SJCRH30 (cell line): ENCODE measurements at regions not wholly inside any gene's neighbourhood (a gene's known extent, or its start where the extent isn't known, plus 50 kb on each side); places are given as distances from the start of the nearest gene placed in this dataset.

Experiments
- DNase-seq, 2 experiments: peaks; one replicate each; pipeline ENCODE4 v3.0.0-alpha.2; 2015 to 2020
- H3K27ac ChIP-seq: fragments of 250-450 bp; sonication (Bioruptor Pico); 2 replicates; pipeline ENCODE4 v1.5.1; 2020; ENCODE audit warnings: mild to moderate bottlenecking, moderate library complexity
- H3K27me3 ChIP-seq: fragments of 250-450 bp; sonication (Bioruptor Pico); 2 replicates; pipeline ENCODE4 v1.5.1; 2020; ENCODE audit warnings: mild to moderate bottlenecking, moderate library complexity
- H3K36me3 ChIP-seq: fragments of 250-450 bp; sonication (Bioruptor Pico); 2 replicates; pipeline ENCODE4 v1.5.1; 2020; ENCODE audit warnings: mild to moderate bottlenecking, moderate library complexity
- H3K4me1 ChIP-seq: fragments of 250-450 bp; sonication (Bioruptor Pico); 2 replicates; pipeline ENCODE4 v1.5.1; 2020; ENCODE audit warnings: mild to moderate bottlenecking, moderate library complexity
- H3K4me3 ChIP-seq: fragments of 250-450 bp; sonication (Bioruptor Pico); 2 replicates; pipeline ENCODE4 v1.5.1; 2020; ENCODE audit warnings: mild to moderate bottlenecking, moderate library complexity
- H3K9me3 ChIP-seq: fragments of 250-450 bp; sonication (Bioruptor Pico); replicated peaks from 2 replicates; pipeline ENCODE4 v1.5.1; 2020; ENCODE audit warnings: mild to moderate bottlenecking, moderate library complexity

- Histone ChIP-seq H3K4me1 (no peaks in the 10 kb centered on the region), H3K27ac (no peak overlapping the region), H3K36me3 (no peaks in the 10 kb centered on the region), H3K4me3 (no peak overlapping the region), H3K9me3 (no peaks in the 10 kb centered on the region), H3K27me3 (no peaks in the 10 kb centered on the region)
- DNase-seq, result no peak
Measured at GRCh38 chr13:73479351-73479750, 420.5 kb downstream of the KLF5 start.

- no peak overlapping the region for H3K4me3 ChIP-seq
- H3K27ac ChIP-seq, result no peak overlapping the region
- DNase-seq, result no peak
- H3K9me3 ChIP-seq, result no peaks in the 10 kb centered on the region
- H3K4me1 ChIP-seq, result no peaks in the 10 kb centered on the region
- no peaks in the 10 kb centered on the region for H3K36me3 ChIP-seq
- H3K27me3 ChIP-seq, result no peaks in the 10 kb centered on the region
Measured at GRCh38 chr13:73477441-73477840, 418.6 kb downstream of the KLF5 start.

GRCh38 chr13:73473016-73473415, 414.2 kb downstream of the KLF5 start:
- no peak for DNase-seq
- Histone ChIP-seq H3K27me3 (no peaks in the 10 kb centered on the region), H3K27ac (no peak overlapping the region), H3K9me3 (no peaks in the 10 kb centered on the region), H3K4me1 (no peaks in the 10 kb centered on the region), H3K4me3 (no peak overlapping the region), H3K36me3 (no peaks in the 10 kb centered on the region)

DNA sequence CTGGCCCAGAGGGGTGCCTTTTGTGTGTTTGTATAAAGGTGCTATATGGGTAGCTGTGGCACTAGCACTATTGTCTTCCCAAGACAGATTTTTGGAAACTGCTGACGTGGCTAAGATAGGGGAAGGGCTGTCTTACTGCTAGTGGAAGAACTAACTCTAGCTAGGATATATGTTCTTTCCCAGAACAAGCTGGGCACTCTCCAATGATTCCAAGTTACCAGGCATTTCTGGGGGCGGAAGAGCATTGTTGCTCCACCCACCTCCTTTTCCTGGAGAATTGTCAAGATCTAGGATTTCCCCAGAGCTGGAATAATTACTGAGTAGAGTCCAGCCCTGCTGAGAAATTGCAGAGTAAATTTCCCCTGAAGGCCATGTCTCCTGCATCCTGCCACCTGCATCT, 408.3 kb downstream of the KLF5 start:
- H3K36me3 ChIP-seq, result no peaks in the 10 kb centered on the region
- H3K27ac ChIP-seq, result no peak overlapping the region
- H3K4me3 ChIP-seq, result no peak overlapping the region
- no peaks in the 10 kb centered on the region for H3K9me3 ChIP-seq
- DNase-seq, result peak in 1 of 2 experiments; percentile 15
- H3K27me3 ChIP-seq, result no peaks in the 10 kb centered on the region
- peaks cover 11% of the 10 kb centered on the region; the same call in 1 of the 2 replicates for H3K4me1 ChIP-seq

GRCh38 chr13:73466561-73466960, 407.8 kb downstream of the KLF5 start:
- no peak for DNase-seq
- Histone ChIP-seq H3K27me3 (no peaks in the 10 kb centered on the region), H3K9me3 (no peaks in the 10 kb centered on the region), H3K36me3 (no peaks in the 10 kb centered on the region), H3K4me3 (no peak overlapping the region), H3K4me1 (peaks cover 11% of the 10 kb centered on the region; the same call in 1 of the 2 replicates), H3K27ac (no peak overlapping the region)

- no peak for DNase-seq
- no peaks in the 10 kb centered on the region for H3K27me3 ChIP-seq
- H3K4me1 ChIP-seq, result peaks cover 11% of the 10 kb centered on the region; the same call in 1 of the 2 replicates
- H3K36me3 ChIP-seq, result no peaks in the 10 kb centered on the region
- no peak overlapping the region for H3K4me3 ChIP-seq
- no peaks in the 10 kb centered on the region for H3K9me3 ChIP-seq
- H3K27ac ChIP-seq, result no peak overlapping the region
Measured at GRCh38 chr13:73465617-73465971, 406.8 kb downstream of the KLF5 start.

GRCh38 chr13:73464758-73465616, 406.2 kb downstream of the KLF5 start:
- Histone ChIP-seq H3K36me3 (no peaks in the 10 kb centered on the region), H3K27ac (no peak overlapping the region), H3K4me3 (no peak overlapping the region), H3K27me3 (no peaks in the 10 kb centered on the region), H3K9me3 (no peaks in the 10 kb centered on the region), H3K4me1 (peaks cover 11% of the 10 kb centered on the region; the same call in 1 of the 2 replicates)
- peak in 1 of 2 experiments; percentile 20 for DNase-seq

- peaks cover 8% of the 10 kb centered on the region; the same call in 1 of the 2 replicates for H3K4me1 ChIP-seq
- H3K36me3 ChIP-seq, result no peaks in the 10 kb centered on the region
- no peaks in the 10 kb centered on the region for H3K9me3 ChIP-seq
- no peak overlapping the region for H3K27ac ChIP-seq
- no peak overlapping the region for H3K4me3 ChIP-seq
- no peaks in the 10 kb centered on the region for H3K27me3 ChIP-seq
- no peak for DNase-seq
Measured at GRCh38 chr13:73462241-73462640, 403.4 kb downstream of the KLF5 start.

DNA sequence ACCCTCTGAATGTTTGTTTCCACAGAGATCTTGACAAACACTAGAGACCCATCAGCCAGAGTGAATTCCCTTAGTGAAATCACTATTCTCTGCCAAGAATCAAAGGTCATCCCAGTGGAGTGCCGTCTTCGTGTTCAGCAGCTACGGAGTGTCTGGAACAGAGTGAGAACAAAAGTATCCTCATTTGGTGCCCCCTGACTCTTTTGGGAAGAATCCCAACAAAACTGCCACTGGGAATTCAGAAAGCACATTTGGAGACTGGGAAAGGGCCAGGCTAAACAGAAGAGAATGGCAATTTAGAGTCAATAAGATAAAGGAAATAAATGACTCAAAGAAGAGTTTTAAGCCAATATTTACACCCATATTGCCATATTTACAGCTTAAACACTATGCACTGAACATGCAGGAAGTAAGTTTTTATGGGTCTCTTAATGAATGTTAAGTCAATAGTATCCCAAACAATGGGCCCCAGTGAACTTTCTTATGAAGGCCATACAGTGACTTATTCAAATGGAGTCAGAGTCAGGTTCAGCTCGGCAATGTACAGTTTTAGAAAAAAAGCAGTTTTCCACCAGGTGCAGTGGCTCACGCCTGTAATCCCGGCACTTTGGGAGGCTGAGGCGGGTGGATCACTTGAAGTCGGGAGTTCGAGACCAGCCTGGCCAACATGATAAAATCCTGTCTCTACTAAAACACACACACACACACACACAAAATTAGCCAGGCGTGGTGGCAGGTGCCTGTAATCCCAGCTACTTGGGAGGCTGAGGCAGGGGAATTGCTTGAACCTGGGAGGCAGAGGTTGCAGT, 392.6 kb downstream of the KLF5 start:
- DNase-seq, result no peak
- H3K4me3 ChIP-seq, result no peak overlapping the region
- H3K36me3 ChIP-seq, result no peaks in the 10 kb centered on the region
- peak overlapping the region; percentile 6; the same call in 1 of the 2 replicates for H3K27ac ChIP-seq
- H3K4me1 ChIP-seq, result peaks cover 16% of the 10 kb centered on the region; the same call in 1 of the 2 replicates
- peaks cover 4% of the 10 kb centered on the region for H3K9me3 ChIP-seq
- no peaks in the 10 kb centered on the region for H3K27me3 ChIP-seq

DNA sequence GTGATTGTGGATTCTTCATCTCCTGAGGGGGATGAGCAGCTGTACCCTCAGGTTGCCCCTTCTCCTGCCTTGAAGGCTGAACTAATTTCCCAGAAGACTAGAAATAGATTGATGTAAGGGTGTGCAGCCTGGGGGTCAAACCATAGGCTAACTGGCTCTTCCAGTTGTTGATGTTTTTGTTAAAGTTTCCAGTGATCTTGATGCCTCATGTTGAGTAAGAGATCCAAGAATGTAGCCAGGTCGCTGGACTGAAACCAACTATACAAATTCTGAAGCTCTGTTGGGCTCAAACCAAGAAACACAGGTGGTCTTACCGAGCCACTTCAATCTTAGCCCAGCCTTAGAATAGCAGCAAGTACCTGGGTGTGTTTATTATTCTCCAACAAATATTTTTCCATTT, 391.8 kb downstream of the KLF5 start:
- H3K9me3 ChIP-seq, result peaks cover 4% of the 10 kb centered on the region
- DNase-seq, result peak; percentile 28 to 51
- no peaks in the 10 kb centered on the region for H3K27me3 ChIP-seq
- peak overlapping the region; percentile 6; the same call in 1 of the 2 replicates for H3K27ac ChIP-seq
- peaks cover 16% of the 10 kb centered on the region; the same call in 1 of the 2 replicates for H3K4me1 ChIP-seq
- no peaks in the 10 kb centered on the region for H3K36me3 ChIP-seq
- no peak overlapping the region for H3K4me3 ChIP-seq

DNA sequence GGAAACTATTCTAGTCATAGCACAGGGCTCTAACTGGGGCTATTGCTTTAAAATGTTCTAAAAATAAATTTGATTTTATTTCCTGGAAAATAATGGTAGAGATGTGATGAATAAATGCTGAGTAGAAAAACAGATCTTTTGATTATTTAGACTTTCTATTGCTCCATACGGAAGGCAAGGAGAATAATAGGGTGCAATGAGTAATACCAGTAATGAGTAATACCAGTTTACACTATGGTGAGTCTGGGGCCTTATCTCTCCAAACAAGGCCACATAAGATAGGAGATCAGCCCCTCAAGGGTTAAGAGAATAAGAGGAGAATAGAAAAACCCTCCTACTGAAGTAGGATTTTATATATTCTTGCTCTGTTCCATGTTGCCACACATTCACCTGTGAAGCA, 390.4 kb downstream of the KLF5 start:
- H3K4me3 ChIP-seq, result no peak overlapping the region
- DNase-seq, result no peak
- H3K27ac ChIP-seq, result no peak overlapping the region
- no peaks in the 10 kb centered on the region for H3K36me3 ChIP-seq
- peaks cover 16% of the 10 kb centered on the region; the same call in 1 of the 2 replicates for H3K4me1 ChIP-seq
- no peaks in the 10 kb centered on the region for H3K27me3 ChIP-seq
- peaks cover 4% of the 10 kb centered on the region for H3K9me3 ChIP-seq

GRCh38 chr13:73440296-73440895, 381.6 kb downstream of the KLF5 start:
- Histone ChIP-seq H3K36me3 (no peaks in the 10 kb centered on the region), H3K9me3 (peaks cover 15% of the 10 kb centered on the region), H3K4me3 (no peak overlapping the region), H3K27me3 (no peaks in the 10 kb centered on the region), H3K27ac (no peak overlapping the region), H3K4me1 (no peaks in the 10 kb centered on the region)
- DNase-seq, result peak; percentile 14 to 17

DNA sequence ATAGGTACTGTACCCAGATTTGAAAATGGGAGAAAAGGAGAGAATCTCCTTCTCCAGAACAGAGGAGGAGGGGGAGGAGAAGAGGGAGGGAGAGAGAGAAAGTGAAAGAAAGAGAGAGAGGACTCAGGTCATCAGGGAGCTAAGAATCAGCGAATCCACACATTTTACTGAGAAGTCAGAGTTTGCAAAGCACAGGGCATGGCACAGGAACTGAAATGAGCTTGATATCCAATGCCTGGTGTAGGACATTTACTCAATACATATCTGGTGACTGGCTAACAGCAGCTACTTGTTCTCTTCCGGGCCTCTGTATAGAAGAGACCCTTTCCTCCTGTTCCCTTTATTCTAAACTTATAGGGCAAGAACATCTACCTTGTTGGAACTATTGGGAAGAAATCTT, 375.1 kb downstream of the KLF5 start:
- no peaks in the 10 kb centered on the region for H3K4me1 ChIP-seq
- no peak overlapping the region for H3K4me3 ChIP-seq
- H3K36me3 ChIP-seq, result no peaks in the 10 kb centered on the region
- H3K9me3 ChIP-seq, result no peaks in the 10 kb centered on the region
- no peak overlapping the region for H3K27ac ChIP-seq
- DNase-seq, result no peak
- no peaks in the 10 kb centered on the region for H3K27me3 ChIP-seq

DNA sequence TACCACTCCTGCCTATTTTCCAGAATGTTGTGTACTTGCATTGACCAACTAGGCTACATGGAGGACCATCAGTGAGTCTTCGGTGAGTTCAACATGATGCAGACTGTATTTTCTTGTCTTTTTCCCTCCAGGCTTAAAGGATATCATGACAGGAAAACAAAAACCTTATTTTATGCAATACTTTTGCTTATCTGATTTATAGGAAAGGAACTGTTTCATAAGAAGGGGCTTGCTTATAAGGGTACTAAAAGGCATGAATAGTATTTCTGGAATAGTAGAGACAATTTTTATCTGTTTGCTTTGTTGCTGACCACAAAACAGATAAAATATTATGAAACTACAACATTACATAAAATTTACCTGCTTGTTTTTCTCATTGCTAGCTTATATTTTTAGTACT, 374.7 kb downstream of the KLF5 start:
- H3K9me3 ChIP-seq, result no peaks in the 10 kb centered on the region
- DNase-seq, result no peak
- H3K36me3 ChIP-seq, result no peaks in the 10 kb centered on the region
- H3K4me3 ChIP-seq, result no peak overlapping the region
- no peak overlapping the region for H3K27ac ChIP-seq
- no peaks in the 10 kb centered on the region for H3K27me3 ChIP-seq
- no peaks in the 10 kb centered on the region for H3K4me1 ChIP-seq

GRCh38 chr13:73429701-73430100, 370.9 kb downstream of the KLF5 start:
- Histone ChIP-seq H3K27me3 (no peaks in the 10 kb centered on the region), H3K36me3 (no peaks in the 10 kb centered on the region), H3K27ac (no peak overlapping the region), H3K9me3 (no peaks in the 10 kb centered on the region), H3K4me1 (no peaks in the 10 kb centered on the region), H3K4me3 (no peak overlapping the region)
- DNase-seq, result no peak
